ENCODE measurements at regions not wholly inside any gene's neighbourhood (a gene's known extent, or its start where the extent isn't known, plus 50 kb on each side); places are given as distances from the start of the nearest gene placed in this dataset.

DNA sequence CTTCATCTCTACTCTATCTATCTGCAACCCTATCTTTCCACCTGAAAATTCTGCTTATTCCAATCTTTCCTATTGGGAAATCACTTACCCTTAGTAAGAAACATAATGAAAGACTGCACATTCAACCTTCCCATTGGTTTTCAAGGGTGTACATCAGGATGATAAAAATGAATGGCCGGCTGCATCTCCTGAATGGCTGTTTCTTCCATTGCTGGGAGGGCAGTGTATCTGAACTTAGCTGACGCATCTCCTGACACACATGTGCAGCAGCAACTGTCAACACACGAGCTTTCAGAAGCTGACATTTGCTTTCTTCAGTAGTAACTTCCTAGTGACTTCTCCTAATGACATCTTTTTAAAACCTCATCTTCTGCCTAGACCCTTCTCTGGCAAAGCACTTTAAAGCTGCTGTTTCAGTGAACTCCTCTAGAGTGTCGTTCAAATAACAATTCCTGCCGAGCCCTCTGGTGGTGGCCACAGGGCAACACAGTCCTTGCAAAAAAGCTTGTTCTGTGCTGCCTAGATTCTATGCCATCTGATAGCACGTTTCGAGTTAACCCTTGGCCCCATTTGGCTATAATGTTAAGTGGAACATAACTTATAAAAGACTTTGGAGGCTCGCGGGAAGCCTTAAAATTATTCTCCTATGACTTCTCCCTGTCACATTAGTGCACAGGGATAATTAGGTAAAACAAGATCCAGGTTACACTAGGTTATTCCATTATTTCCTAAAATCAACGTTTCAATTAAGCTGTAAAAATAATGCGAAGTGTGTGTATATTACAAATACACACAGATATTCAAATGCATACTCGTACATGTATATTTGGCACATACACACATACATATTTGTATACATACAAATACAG lies 2340.7 kb downstream of the PCDH7 start:
- Histone ChIP-seq H3K4me1 (ENCODE audit: control insufficient read depth, insufficient read depth, low read length) (no peaks in the 10 kb centered on the region), H3K4me3 (ENCODE audit: low read depth, low read length) (no peak overlapping the region), H3K9me3 (ENCODE audit: control insufficient read depth, insufficient read depth, low read length) (no peaks in the 10 kb centered on the region), H3K36me3 (ENCODE audit: control insufficient read depth, insufficient read depth, low read length) (no peaks in the 10 kb centered on the region), H3K27ac (ENCODE audit: low read depth, low read length) (no peak overlapping the region), H3K27me3 (ENCODE audit: control insufficient read depth, insufficient read depth, low read length) (no peaks in the 10 kb centered on the region)
- WGBS (ENCODE audit: insufficient coverage) = 29% methylated on average over 5 of the region's 12 CpGs
- peak in 5 of 6 donors; percentile 21 to 90 (median 46) for DNase-seq (ENCODE audit: low read depth in 4 of 6, low spot score in 6 of 6)

- no peak for DNase-seq (ENCODE audit: low read depth in 4 of 6, low spot score in 6 of 6)
- Histone ChIP-seq H3K27ac (ENCODE audit: low read depth, low read length) (no peak overlapping the region), H3K27me3 (ENCODE audit: control insufficient read depth, insufficient read depth, low read length) (no peaks in the 10 kb centered on the region), H3K4me1 (ENCODE audit: control insufficient read depth, insufficient read depth, low read length) (no peaks in the 10 kb centered on the region), H3K36me3 (ENCODE audit: control insufficient read depth, insufficient read depth, low read length) (no peaks in the 10 kb centered on the region), H3K9me3 (ENCODE audit: control insufficient read depth, insufficient read depth, low read length) (no peaks in the 10 kb centered on the region), H3K4me3 (ENCODE audit: low read depth, low read length) (no peak overlapping the region)
Observed at GRCh38 chr4:33061727-33062126, 2341.6 kb downstream of the PCDH7 start.

DNA sequence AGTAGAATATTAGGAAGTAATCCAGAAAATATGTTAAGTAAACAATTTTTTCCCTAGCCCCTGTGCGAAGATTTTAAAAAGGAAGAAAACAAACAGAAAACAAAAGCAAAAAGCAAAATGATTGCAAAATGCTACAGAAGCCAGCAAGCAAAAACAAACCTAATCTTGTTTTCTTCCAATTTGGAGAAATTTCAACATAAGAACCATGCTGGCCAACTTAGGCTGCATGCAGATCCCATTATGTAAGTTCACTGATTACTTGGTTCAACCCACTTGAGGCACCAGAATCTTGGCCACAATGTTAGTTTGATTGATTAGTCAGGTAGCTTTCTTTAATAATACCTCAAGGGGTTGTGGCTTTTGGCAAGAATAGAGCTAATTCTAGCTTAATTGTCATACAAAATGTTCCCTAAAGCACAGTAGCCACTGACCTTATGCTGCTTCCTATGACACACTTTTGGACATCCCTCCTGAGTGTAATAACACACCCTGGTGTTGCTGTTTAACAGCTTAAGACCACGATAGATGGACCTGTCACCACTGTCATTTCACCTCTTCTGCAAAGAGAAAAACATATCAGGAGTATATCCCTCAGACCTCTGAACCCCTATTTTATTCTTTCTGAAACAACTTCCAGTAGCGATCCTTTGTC lies 2342.1 kb downstream of the PCDH7 start:
- H3K4me1 ChIP-seq (ENCODE audit: control insufficient read depth, insufficient read depth, low read length) = no peaks in the 10 kb centered on the region
- no peaks in the 10 kb centered on the region for H3K9me3 ChIP-seq (ENCODE audit: control insufficient read depth, insufficient read depth, low read length)
- H3K4me3 ChIP-seq (ENCODE audit: low read depth, low read length) = no peak overlapping the region
- DNase-seq (ENCODE audit: low read depth in 4 of 6, low spot score in 6 of 6) = no peak
- H3K36me3 ChIP-seq (ENCODE audit: control insufficient read depth, insufficient read depth, low read length) = no peaks in the 10 kb centered on the region
- no peak overlapping the region for H3K27ac ChIP-seq (ENCODE audit: low read depth, low read length)
- no peaks in the 10 kb centered on the region for H3K27me3 ChIP-seq (ENCODE audit: control insufficient read depth, insufficient read depth, low read length)
- WGBS (ENCODE audit: insufficient coverage) = 94% methylated on average over 2 of the region's 3 CpGs

DNA sequence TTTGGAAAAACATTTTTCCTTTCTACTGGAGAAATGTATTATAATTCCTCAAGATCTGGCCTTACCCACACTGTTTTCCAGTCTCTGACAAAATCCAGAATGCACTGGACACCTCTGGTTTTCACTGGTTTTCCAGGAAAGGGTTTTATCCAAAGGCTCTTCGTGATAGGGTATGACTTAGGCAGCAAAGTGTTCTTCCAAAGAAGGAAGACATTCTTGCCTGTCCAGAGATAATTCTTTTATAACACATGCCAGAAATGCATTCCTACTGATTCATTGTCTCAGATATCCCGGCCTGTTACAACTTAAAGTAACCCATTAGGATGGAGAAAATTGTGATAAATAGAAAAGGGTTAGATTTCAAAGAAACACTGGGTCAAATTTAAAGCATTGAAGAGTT lies 2343.1 kb downstream of the PCDH7 start:
- Histone ChIP-seq H3K27ac (ENCODE audit: low read depth, low read length) (no peak overlapping the region), H3K4me3 (ENCODE audit: low read depth, low read length) (no peak overlapping the region), H3K27me3 (ENCODE audit: control insufficient read depth, insufficient read depth, low read length) (no peaks in the 10 kb centered on the region), H3K9me3 (ENCODE audit: control insufficient read depth, insufficient read depth, low read length) (no peaks in the 10 kb centered on the region), H3K4me1 (ENCODE audit: control insufficient read depth, insufficient read depth, low read length) (no peaks in the 10 kb centered on the region), H3K36me3 (ENCODE audit: control insufficient read depth, insufficient read depth, low read length) (no peaks in the 10 kb centered on the region)
- no CpG with 5 or more reads among the region's 2 CpGs for WGBS (ENCODE audit: insufficient coverage)
- no peak for DNase-seq (ENCODE audit: low read depth in 4 of 6, low spot score in 6 of 6)

- peak in 1 of 6 donors; percentile 20 for DNase-seq (ENCODE audit: low read depth in 4 of 6, low spot score in 6 of 6)
- no peaks in the 10 kb centered on the region for H3K36me3 ChIP-seq (ENCODE audit: control insufficient read depth, insufficient read depth, low read length)
- no CpG with 5 or more reads among the region's 1 CpG for WGBS (ENCODE audit: insufficient coverage)
Observed at GRCh38 chr4:33064238-33064637, 2344.1 kb downstream of the PCDH7 start.

DNA sequence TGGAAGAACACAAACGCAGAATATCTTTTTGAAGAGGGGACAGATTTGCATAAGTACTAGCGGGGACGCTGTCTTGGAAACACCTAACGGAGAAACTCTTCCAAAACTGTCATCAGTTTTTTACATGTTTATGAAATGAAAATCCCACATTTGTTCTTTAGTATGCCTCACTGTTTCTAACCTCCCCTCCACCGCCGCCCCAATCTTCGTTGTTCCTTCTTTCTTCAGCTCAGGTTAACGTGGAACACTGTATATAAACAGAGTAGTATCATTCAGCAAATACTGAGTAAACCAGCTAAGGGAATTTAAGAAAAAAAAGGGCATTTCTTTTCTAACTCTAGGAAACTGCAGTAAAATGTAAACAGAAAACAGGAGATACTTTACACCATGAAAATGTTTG lies 2345.6 kb downstream of the PCDH7 start:
- Histone ChIP-seq H3K9me3 (ENCODE audit: control insufficient read depth, insufficient read depth, low read length) (no peaks in the 10 kb centered on the region), H3K4me3 (ENCODE audit: low read depth, low read length) (no peak overlapping the region), H3K27ac (ENCODE audit: low read depth, low read length) (no peak overlapping the region), H3K4me1 (ENCODE audit: control insufficient read depth, insufficient read depth, low read length) (no peaks in the 10 kb centered on the region), H3K27me3 (ENCODE audit: control insufficient read depth, insufficient read depth, low read length) (no peaks in the 10 kb centered on the region), H3K36me3 (ENCODE audit: control insufficient read depth, insufficient read depth, low read length) (no peaks in the 10 kb centered on the region)
- no CpG with 5 or more reads among the region's 8 CpGs for WGBS (ENCODE audit: insufficient coverage)
- no peak for DNase-seq (ENCODE audit: low read depth in 4 of 6, low spot score in 6 of 6)

More at GRCh38 chr4:33064238-33064637, 2344.1 kb downstream of the PCDH7 start:
- no peaks in the 10 kb centered on the region for H3K9me3 ChIP-seq (ENCODE audit: control insufficient read depth, insufficient read depth, low read length)
- H3K4me3 ChIP-seq (ENCODE audit: low read depth, low read length) = no peak overlapping the region
- no peaks in the 10 kb centered on the region for H3K27me3 ChIP-seq (ENCODE audit: control insufficient read depth, insufficient read depth, low read length)
- H3K27ac ChIP-seq (ENCODE audit: low read depth, low read length) = no peak overlapping the region
- no peaks in the 10 kb centered on the region for H3K4me1 ChIP-seq (ENCODE audit: control insufficient read depth, insufficient read depth, low read length)

GRCh38 chr4:33067221-33067620 lies 2347.1 kb downstream of the PCDH7 start:
- H3K4me3 ChIP-seq (ENCODE audit: low read depth, low read length) = no peak overlapping the region
- no peaks in the 10 kb centered on the region for H3K36me3 ChIP-seq (ENCODE audit: control insufficient read depth, insufficient read depth, low read length)
- H3K27me3 ChIP-seq (ENCODE audit: control insufficient read depth, insufficient read depth, low read length) = no peaks in the 10 kb centered on the region
- H3K4me1 ChIP-seq (ENCODE audit: control insufficient read depth, insufficient read depth, low read length) = no peaks in the 10 kb centered on the region
- DNase-seq (ENCODE audit: low read depth in 4 of 6, low spot score in 6 of 6) = no peak
- H3K27ac ChIP-seq (ENCODE audit: low read depth, low read length) = no peak overlapping the region
- no peaks in the 10 kb centered on the region for H3K9me3 ChIP-seq (ENCODE audit: control insufficient read depth, insufficient read depth, low read length)
- no CpG with 5 or more reads among the region's 1 CpG for WGBS (ENCODE audit: insufficient coverage)

DNA sequence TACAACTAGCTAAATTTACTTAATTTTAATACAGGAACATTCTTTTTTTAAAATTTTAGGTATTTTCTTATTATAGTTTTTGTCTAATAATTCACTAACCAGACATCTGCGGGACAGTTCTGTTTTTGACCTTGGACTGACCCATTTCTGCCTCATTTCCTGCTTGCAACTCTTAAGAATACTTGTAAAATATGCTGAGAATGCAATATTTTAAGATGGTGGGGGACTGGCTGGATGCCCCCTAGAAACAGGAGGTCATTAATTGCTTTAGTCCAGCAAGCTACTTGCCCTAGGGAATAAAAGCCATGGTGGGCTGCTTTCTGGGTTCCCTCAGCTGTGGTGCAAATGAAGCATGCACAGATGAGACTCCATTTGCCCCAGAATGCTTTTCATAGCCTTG lies 2348.4 kb downstream of the PCDH7 start:
- H3K4me1 ChIP-seq (ENCODE audit: control insufficient read depth, insufficient read depth, low read length) = no peaks in the 10 kb centered on the region
- WGBS (ENCODE audit: insufficient coverage) = no CpG with 5 or more reads among the region's 1 CpG
- H3K9me3 ChIP-seq (ENCODE audit: control insufficient read depth, insufficient read depth, low read length) = no peaks in the 10 kb centered on the region
- no peak overlapping the region for H3K27ac ChIP-seq (ENCODE audit: low read depth, low read length)
- H3K27me3 ChIP-seq (ENCODE audit: control insufficient read depth, insufficient read depth, low read length) = no peaks in the 10 kb centered on the region
- H3K36me3 ChIP-seq (ENCODE audit: control insufficient read depth, insufficient read depth, low read length) = no peaks in the 10 kb centered on the region
- no peak overlapping the region for H3K4me3 ChIP-seq (ENCODE audit: low read depth, low read length)
- DNase-seq (ENCODE audit: low read depth in 4 of 6, low spot score in 6 of 6) = no peak

DNA sequence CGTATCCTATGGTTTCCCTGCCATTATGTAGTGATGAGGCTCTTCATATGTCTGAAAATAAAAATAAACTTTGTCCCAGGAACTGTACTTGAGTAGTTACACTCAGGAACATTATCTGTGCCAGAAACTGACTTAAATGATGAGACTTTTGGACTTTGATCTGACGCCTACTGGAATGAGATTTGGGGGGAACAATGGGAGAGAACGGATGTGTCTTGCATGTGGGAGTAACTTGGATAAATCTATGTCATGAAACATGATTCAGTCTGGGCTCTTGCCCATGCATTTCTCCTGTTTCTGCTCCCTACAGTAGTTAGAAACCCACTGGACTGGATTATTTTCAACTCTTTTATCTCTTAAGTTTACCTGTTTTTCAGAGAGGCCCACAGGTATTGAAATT lies 2351.4 kb downstream of the PCDH7 start:
- Histone ChIP-seq H3K4me3 (ENCODE audit: low read depth, low read length) (no peak overlapping the region), H3K36me3 (ENCODE audit: control insufficient read depth, insufficient read depth, low read length) (no peaks in the 10 kb centered on the region), H3K9me3 (ENCODE audit: control insufficient read depth, insufficient read depth, low read length) (no peaks in the 10 kb centered on the region), H3K27me3 (ENCODE audit: control insufficient read depth, insufficient read depth, low read length) (no peaks in the 10 kb centered on the region), H3K27ac (ENCODE audit: low read depth, low read length) (no peak overlapping the region), H3K4me1 (ENCODE audit: control insufficient read depth, insufficient read depth, low read length) (no peaks in the 10 kb centered on the region)
- WGBS (ENCODE audit: insufficient coverage) = 15% methylated on average over 2 of the region's 3 CpGs
- no peak for DNase-seq (ENCODE audit: low read depth in 4 of 6, low spot score in 6 of 6)
